HTR-8/SVneo (cell line): ENCODE measurements at regions not wholly inside any gene's neighbourhood (a gene's known extent, or its start where the extent isn't known, plus 50 kb on each side); places are given as distances from the start of the nearest gene placed in this dataset.

Experiments
- DNase-seq: peaks from one replicate; pipeline ENCODE4 v3.0.0; 2011; ENCODE audit warnings: low spot score, mixed read lengths; ENCODE audit not compliant: insufficient read length
- FAIRE-seq: peaks from 2 replicates; lab custom pipeline; 2011; peaks lifted over from hg19 to GRCh38; lab: Jason Lieb, UNC

GRCh38 chr1:55970526-55971110 is 608.7 kb downstream of the PLPP3 start:
- DNase-seq (no peak), FAIRE-seq (no peak)

DNA sequence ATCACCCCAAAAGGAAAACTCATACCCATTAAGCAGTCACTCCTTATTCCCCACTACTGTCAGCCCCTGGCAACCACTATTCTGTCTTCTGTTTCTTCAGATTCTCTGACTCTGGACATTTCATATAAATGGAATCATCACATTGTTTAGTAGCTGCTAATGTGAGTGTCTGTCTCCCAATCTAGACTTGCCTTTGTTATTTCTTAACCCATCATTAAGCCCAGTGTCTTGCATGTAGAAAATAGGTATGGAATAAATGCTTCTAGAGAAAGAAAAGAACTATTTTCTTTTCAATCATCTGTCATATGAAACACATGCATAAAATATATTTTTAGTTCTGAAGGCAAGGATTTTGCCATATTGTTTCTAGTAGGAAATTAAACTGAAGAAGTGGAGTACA is 610.0 kb downstream of the PLPP3 start:
- no peak for FAIRE-seq
- no peak for DNase-seq

DNA sequence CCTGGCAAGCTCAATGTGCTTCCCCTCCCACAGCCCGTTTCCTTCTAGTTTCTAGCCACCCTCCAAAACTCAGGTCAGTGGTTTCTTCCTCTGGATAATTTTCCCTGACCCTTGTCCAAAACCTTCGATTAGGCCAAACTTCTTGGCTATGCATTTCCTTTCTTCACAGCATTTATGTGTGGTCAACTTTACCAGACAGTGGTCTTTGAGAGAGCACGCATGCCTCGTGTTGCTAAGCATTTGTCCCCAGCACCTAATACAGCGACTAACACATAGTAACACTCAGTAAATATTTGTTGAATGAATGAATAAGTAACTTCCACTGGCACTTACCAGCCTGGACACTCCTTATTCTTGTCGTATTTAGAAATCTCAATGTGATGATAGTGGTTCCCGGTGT is 610.7 kb downstream of the PLPP3 start:
- FAIRE-seq (no peak), DNase-seq (no peak)

DNA sequence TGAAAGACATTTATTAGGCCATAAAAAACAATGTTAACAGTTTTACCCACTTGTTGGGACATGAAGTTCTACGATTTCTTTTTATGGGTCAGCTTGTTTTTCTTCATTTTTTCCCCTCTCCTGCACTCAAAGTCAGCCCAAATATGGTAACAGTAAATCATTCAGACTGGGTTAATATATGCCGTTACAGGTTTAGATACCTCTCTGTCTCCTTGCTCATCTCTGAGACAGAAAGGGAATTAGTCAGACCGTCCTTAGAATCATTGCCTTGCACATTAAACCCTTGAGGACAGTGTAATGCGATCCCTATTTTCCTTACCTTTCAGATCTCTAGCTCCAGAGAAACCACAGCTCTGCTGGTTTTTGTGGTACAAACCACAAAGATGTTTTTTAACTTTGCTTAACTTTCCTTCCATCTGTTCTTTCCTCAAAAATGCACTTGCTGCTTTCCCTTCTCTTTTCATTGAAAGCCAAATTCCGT is 613.3 kb downstream of the PLPP3 start:
- FAIRE-seq, result no peak

GRCh38 chr1:55962472-55962871 is 616.9 kb downstream of the PLPP3 start:
- FAIRE-seq, result no peak
- no peak for DNase-seq

More for the DNA sequence above, 613.3 kb downstream of the PLPP3 start:
- peak; percentile 23 for DNase-seq

GRCh38 chr1:55959136-55959548 is 620.2 kb downstream of the PLPP3 start:
- FAIRE-seq (no peak), DNase-seq (no peak)

DNA sequence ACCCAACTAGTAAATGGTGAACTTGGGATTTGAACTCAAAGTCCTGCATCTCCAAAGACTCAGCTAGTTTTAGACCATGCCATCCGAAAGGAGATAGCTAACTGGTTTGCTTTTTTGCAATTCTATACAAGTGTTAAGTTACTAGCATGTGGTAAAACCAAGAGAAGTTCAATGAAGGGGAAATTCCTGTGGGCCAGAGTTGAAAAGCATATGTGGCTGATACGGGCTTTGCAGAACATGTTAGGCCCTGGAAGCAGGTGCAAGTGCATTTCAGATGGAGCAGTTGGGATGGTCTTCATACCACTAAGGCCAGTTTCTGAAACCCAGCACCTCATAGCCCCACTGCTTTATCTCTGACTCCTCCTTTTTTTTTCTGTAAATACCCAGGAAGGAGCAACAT is 620.9 kb downstream of the PLPP3 start:
- no peak for DNase-seq
- FAIRE-seq, result no peak

GRCh38 chr1:55957276-55957675 is 622.1 kb downstream of the PLPP3 start:
- no peak for DNase-seq
- no peak for FAIRE-seq

GRCh38 chr1:55955016-55955621 is 624.2 kb downstream of the PLPP3 start:
- no peak for FAIRE-seq
- no peak for DNase-seq

- no peak for DNase-seq
- FAIRE-seq, result no peak
Measured at GRCh38 chr1:55951291-55951690, 628.1 kb downstream of the PLPP3 start.

GRCh38 chr1:55947446-55947845 is 631.9 kb downstream of the PLPP3 start:
- no peak for FAIRE-seq
- no peak for DNase-seq

GRCh38 chr1:55943721-55944435 is 635.5 kb downstream of the PLPP3 start:
- no peak for FAIRE-seq
- no peak for DNase-seq

DNA sequence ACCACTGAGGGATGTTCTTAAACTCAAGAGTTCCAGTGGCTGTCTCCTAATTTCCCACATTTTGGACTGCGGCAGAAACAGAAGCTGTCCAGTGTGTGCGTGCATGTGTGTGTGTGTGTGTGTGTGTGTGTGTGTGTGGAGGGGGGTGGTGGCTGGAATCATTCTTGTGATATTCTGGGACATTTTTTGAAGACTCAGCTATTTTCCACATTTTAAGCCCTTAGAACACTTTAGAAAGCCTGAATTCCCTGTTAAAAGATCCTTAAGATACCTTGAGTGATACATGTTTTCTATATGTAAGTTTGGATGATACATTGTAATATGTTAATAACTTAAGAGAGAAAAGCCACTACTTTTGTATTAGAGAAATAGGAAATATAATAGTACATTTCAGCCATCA is 636.4 kb downstream of the PLPP3 start:
- FAIRE-seq (no peak), DNase-seq (no peak)

GRCh38 chr1:55939866-55940265 is 639.5 kb downstream of the PLPP3 start:
- no peak for DNase-seq
- FAIRE-seq, result no peak

DNA sequence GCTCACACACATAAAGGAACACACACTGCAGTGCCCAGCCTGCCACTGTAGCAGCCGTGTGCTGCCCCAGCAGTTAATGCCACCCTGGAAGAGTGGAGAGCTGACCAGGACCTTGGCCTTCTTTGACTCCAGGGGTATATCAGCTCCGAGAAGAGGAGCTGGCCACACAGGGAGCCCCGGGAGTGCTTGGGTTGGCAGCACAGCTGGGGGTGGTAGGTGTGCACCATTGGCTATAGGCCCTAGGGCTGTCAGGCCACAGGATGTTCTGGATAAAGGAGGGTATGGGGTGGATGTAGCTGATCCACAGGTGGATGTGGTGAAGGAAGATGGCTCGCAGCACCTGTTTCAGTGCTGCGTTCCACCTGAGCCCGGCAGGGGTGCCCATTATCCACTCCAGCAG is 640.5 kb downstream of the PLPP3 start:
- no peak for FAIRE-seq
- no peak for DNase-seq

- no peak for FAIRE-seq
- DNase-seq, result no peak
Measured at GRCh38 chr1:55938376-55938850, 641.0 kb downstream of the PLPP3 start.

- DNase-seq, result no peak
- no peak for FAIRE-seq
Measured at GRCh38 chr1:55937840-55938375, 641.5 kb downstream of the PLPP3 start.

- FAIRE-seq (no peak), DNase-seq (no peak)
Measured at GRCh38 chr1:55935236-55935635, 644.1 kb downstream of the PLPP3 start.

- DNase-seq (no peak), FAIRE-seq (no peak)
Measured at GRCh38 chr1:55932402-55932801, 647.0 kb downstream of the PLPP3 start.

- DNase-seq (no peak), FAIRE-seq (no peak)
Measured at GRCh38 chr1:55931081-55931940, 648.1 kb downstream of the PLPP3 start.
